GM21367 (cell line): ENCODE measurements at regions not wholly inside any gene's neighbourhood (a gene's known extent, or its start where the extent isn't known, plus 50 kb on each side); places are given as distances from the start of the nearest gene placed in this dataset.

Experiments
- ATAC-seq: cut with Tn5 transposase; IDR thresholded peaks from one replicate; pipeline ENCODE4 v1.9.1; 2021; ENCODE audit not compliant: unreplicated experiment

GRCh38 chr4:176383273-176384077, 63.7 kb downstream of the SPCS3 start:
- no peak for ATAC-seq

GRCh38 chr4:176385601-176386000, 65.8 kb downstream of the SPCS3 start:
- no peak for ATAC-seq

GRCh38 chr4:176387571-176387970, 67.8 kb downstream of the SPCS3 start:
- ATAC-seq, result no peak

GRCh38 chr4:176393306-176394013, 73.7 kb downstream of the SPCS3 start:
- no peak for ATAC-seq

- no peak for ATAC-seq
Observed at GRCh38 chr4:176400816-176401461, 81.2 kb downstream of the SPCS3 start.

- ATAC-seq, result no peak
Observed at GRCh38 chr4:176404621-176405020, 84.9 kb downstream of the SPCS3 start.

- ATAC-seq, result no peak
Observed at GRCh38 chr4:176406297-176406696, 86.5 kb downstream of the SPCS3 start.

- ATAC-seq, result no peak
Observed at GRCh38 chr4:176406736-176407135, 87.0 kb downstream of the SPCS3 start.

- no peak for ATAC-seq
Observed at GRCh38 chr4:176409627-176410026, 89.9 kb downstream of the SPCS3 start.

- peak; percentile 83 for ATAC-seq
Observed at GRCh38 chr4:176413171-176413570, 93.4 kb downstream of the SPCS3 start.

- no peak for ATAC-seq
Observed at GRCh38 chr4:176422001-176422400, 102.2 kb downstream of the SPCS3 start.

- no peak for ATAC-seq
Observed at GRCh38 chr4:176422511-176422910, 102.7 kb downstream of the SPCS3 start.

- no peak for ATAC-seq
Observed at GRCh38 chr4:176425035-176425434, 105.3 kb downstream of the SPCS3 start.

- ATAC-seq, result no peak
Observed at GRCh38 chr4:176432811-176433540, 113.2 kb downstream of the SPCS3 start.

GRCh38 chr4:176433983-176434382, 114.2 kb downstream of the SPCS3 start:
- ATAC-seq, result no peak

- ATAC-seq, result no peak
Observed at GRCh38 chr4:176435901-176436292, 116.1 kb downstream of the SPCS3 start.

- no peak for ATAC-seq
Observed at GRCh38 chr4:176436293-176436973, 116.7 kb downstream of the SPCS3 start.

GRCh38 chr4:176437756-176438155, 118.0 kb downstream of the SPCS3 start:
- ATAC-seq, result no peak

- no peak for ATAC-seq
Observed at GRCh38 chr4:176438401-176438800, 118.6 kb downstream of the SPCS3 start.

- no peak for ATAC-seq
Observed at GRCh38 chr4:176439611-176440010, 119.8 kb downstream of the SPCS3 start.

- ATAC-seq, result no peak
Observed at GRCh38 chr4:176440698-176441097, 120.9 kb downstream of the SPCS3 start.
